AG09319 (cell line): ENCODE measurements at regions not wholly inside any gene's neighbourhood (a gene's known extent, or its start where the extent isn't known, plus 50 kb on each side); places are given as distances from the start of the nearest gene placed in this dataset.
"Not testable (repeated sequence)": the region's sequence is repeated elsewhere in the genome, so short reads cannot be mapped to it uniquely, and the experiment has no call there.

ENCODE experiments used
- DNase-seq: peaks from one replicate; pipeline ENCODE4 v3.0.0-alpha.2; 2010; ENCODE audit warnings: low read depth; ENCODE audit errors: extremely low read depth
- CTCF ChIP-seq: IDR thresholded peaks from 2 replicates; pipeline ENCODE4 v1.5.1; 2011; ENCODE audit warnings: low read depth, mild to moderate bottlenecking, inconsistent platforms, low read length, moderate library complexity

GRCh38 chr2:139556789-139557188, 776.6 kb upstream of the NXPH2 start:
- DNase-seq, result no peak
- no peak for TF ChIP-seq CTCF

- no peak for DNase-seq
These were observed 770.7 kb upstream of the NXPH2 start for GRCh38 chr2:139550873-139551272.

GRCh38 chr2:139550341-139550740, 770.2 kb upstream of the NXPH2 start:
- no peak for TF ChIP-seq CTCF
- DNase-seq, result no peak

More at GRCh38 chr2:139550873-139551272, 770.7 kb upstream of the NXPH2 start:
- no peak for TF ChIP-seq CTCF

GRCh38 chr2:139544186-139544851, 764.1 kb upstream of the NXPH2 start:
- no peak for DNase-seq
- no peak for TF ChIP-seq CTCF

- DNase-seq, result not testable (repeated sequence)
These were observed 758.3 kb upstream of the NXPH2 start for GRCh38 chr2:139538332-139539020.

GRCh38 chr2:139529080-139529479, 748.9 kb upstream of the NXPH2 start:
- no peak for DNase-seq
- no peak for TF ChIP-seq CTCF

- TF ChIP-seq CTCF, result no peak
These were observed 746.6 kb upstream of the NXPH2 start for GRCh38 chr2:139526781-139527180.

More at GRCh38 chr2:139526781-139527180, 746.6 kb upstream of the NXPH2 start:
- DNase-seq, result no peak
